A549 (cell line): ENCODE measurements at regions not wholly inside any gene's neighbourhood (a gene's known extent, or its start where the extent isn't known, plus 50 kb on each side); places are given as distances from the start of the nearest gene placed in this dataset.

Source experiments
- CTCF ChIP-seq: fragments of >200 bp; sonication (Bioruptor Twin); formaldehyde crosslinking; IDR thresholded peaks from 3 replicates; pipeline ENCODE4 v1.5.1; 2016
- GATA3 ChIP-seq: IDR thresholded peaks from 2 replicates; pipeline ENCODE4 v1.6.1; 2012; ENCODE audit warnings: borderline replicate concordance
- HMGXB4 ChIP-seq: fragments of 250-450 bp; sonication (Bioruptor Pico); IDR thresholded peaks from 2 replicates; pipeline ENCODE4 v1.5.0; 2021; ENCODE audit warnings: mild to moderate bottlenecking, moderate library complexity, borderline replicate concordance
- RAD21 ChIP-seq, 2 experiments: fragments of >200 bp in 1 of 2; sonication (Bioruptor Twin) in 1 of 2; formaldehyde crosslinking in 1 of 2; IDR thresholded peaks in 1 of 2; conservative IDR thresholded peaks in 1 of 2; 2 replicates in 1 of 2; 3 replicates in 1 of 2; pipeline ENCODE4 v1.6.1; 2012 to 2018; ENCODE audit warnings: inconsistent platforms in 1 of 2
- REST ChIP-seq: fragments of 200-600 bp; sonication (generic); IDR thresholded peaks from 2 replicates; pipeline ENCODE4 v1.6.1; 2016; ENCODE audit warnings: antibody characterized with exemption, mild to moderate bottlenecking, moderate library complexity

- TF ChIP-seq CTCF (no peak), GATA3 (no peak), RAD21 (conservative IDR thresholded peaks at IDR 0.05 in 1 of 2, IDR thresholded peaks at IDR 0.05 in 1 of 2) (no peak), REST (no peak), HMGXB4 (CRISPR knock-in tag) (no peak)
Measured at GRCh38 chr3:14652-15051, 181.9 kb upstream of the CHL1 start.
